ENCODE measurements at regions not wholly inside any gene's neighbourhood (a gene's known extent, or its start where the extent isn't known, plus 50 kb on each side); places are given as distances from the start of the nearest gene placed in this dataset.

DNA sequence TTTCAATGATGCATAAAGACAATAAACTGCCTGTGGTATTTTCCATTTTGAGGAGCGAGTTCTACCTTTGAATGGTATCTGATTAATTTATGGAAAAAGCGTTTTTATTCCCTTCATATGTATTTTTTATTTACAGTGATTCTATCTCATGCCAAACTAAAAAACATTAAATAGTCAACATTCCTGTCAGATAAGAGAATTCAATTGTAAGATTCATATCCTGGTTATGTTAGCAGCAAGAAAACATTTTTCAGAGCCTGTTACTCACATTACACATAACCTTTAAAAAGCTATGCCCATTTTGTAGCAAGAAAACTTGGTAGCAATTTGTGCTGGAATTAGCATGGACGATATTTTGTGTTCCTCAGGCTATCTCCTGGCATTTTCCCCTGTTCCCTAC lies 55.1 kb upstream of the PRLR start:
- H3K9me3 ChIP-seq (ENCODE audit: control insufficient read depth, insufficient read depth, low read depth, low read length), result no peaks in the 10 kb centered on the region
- TF ChIP-seq EZH2 (IDR thresholded peaks at IDR 0.05; ENCODE audit: low read length, missing control alignments), result no peak
- TF ChIP-seq, protein P1, sequence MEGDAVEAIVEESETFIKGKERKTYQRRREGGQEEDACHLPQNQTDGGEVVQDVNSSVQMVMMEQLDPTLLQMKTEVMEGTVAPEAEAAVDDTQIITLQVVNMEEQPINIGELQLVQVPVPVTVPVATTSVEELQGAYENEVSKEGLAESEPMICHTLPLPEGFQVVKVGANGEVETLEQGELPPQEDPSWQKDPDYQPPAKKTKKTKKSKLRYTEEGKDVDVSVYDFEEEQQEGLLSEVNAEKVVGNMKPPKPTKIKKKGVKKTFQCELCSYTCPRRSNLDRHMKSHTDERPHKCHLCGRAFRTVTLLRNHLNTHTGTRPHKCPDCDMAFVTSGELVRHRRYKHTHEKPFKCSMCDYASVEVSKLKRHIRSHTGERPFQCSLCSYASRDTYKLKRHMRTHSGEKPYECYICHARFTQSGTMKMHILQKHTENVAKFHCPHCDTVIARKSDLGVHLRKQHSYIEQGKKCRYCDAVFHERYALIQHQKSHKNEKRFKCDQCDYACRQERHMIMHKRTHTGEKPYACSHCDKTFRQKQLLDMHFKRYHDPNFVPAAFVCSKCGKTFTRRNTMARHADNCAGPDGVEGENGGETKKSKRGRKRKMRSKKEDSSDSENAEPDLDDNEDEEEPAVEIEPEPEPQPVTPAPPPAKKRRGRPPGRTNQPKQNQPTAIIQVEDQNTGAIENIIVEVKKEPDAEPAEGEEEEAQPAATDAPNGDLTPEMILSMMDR (conservative IDR thresholded peaks at IDR 0.05 in 1 of 2, IDR thresholded peaks at IDR 0.05 in 1 of 2; ENCODE audit: low read depth in 1 of 2, low read length in 2 of 2), result no peak
- DNase-seq (ENCODE audit: low read depth in 2 of 2), result no peak
- H3K4me2 ChIP-seq (ENCODE audit: extremely low read depth, insufficient read depth, low read length), result no peak overlapping the region
- no peak overlapping the region for H3K4me3 ChIP-seq (replicated peaks in 1 of 4; ENCODE audit: control extremely low read depth in 1 of 4, insufficient read depth in 1 of 4, low read depth in 3 of 4, low read length in 4 of 4)
- H3K79me2 ChIP-seq (ENCODE audit: control insufficient read depth, insufficient read depth, low read length), result no peaks in the 10 kb centered on the region
- no peaks in the 10 kb centered on the region for H3K36me3 ChIP-seq (ENCODE audit: control insufficient read depth, insufficient read depth, low read length)
- no peaks in the 10 kb centered on the region for H3K4me1 ChIP-seq (ENCODE audit: control insufficient read depth, extremely low read depth, insufficient read depth, low read length)
- no peak overlapping the region for H3K9ac ChIP-seq (ENCODE audit: insufficient read depth, low read length)
- no peaks in the 10 kb centered on the region for H3K27me3 ChIP-seq (ENCODE audit: control insufficient read depth, insufficient read depth, low read length)
- no peak overlapping the region for H2AFZ ChIP-seq (ENCODE audit: low read length)
- H4K20me1 ChIP-seq (ENCODE audit: control insufficient read depth, extremely low read depth, insufficient read depth, low read length), result no peaks in the 10 kb centered on the region
- no peak overlapping the region for H3K27ac ChIP-seq (ENCODE audit: insufficient read depth, low read length)

DNA sequence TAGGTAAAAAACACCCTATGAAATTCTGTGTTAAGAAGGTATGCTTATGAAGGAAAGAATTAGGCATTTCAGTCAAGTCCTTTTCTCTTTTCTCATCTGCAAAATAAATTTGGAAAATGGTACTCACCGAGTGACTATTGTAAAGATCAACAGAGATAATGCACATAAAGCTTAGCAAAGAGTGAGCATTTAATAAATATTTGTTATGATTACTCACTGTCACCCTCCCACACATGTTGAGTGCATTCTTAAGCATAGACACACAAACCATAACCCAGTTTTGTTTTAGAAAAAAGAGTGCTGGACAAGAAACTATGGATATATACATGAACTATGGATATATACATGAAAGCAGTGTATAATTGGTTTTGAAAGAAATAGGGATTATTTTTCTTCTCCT lies 54.7 kb upstream of the PRLR start:
- Histone ChIP-seq H3K9ac (ENCODE audit: insufficient read depth, low read length) (no peak overlapping the region), H3K4me2 (ENCODE audit: extremely low read depth, insufficient read depth, low read length) (no peak overlapping the region), H3K36me3 (ENCODE audit: control insufficient read depth, insufficient read depth, low read length) (no peaks in the 10 kb centered on the region), H3K4me3 (replicated peaks in 1 of 4; ENCODE audit: control extremely low read depth in 1 of 4, insufficient read depth in 1 of 4, low read depth in 3 of 4, low read length in 4 of 4) (no peak overlapping the region), H3K9me3 (ENCODE audit: control insufficient read depth, insufficient read depth, low read depth, low read length) (no peaks in the 10 kb centered on the region), H3K79me2 (ENCODE audit: control insufficient read depth, insufficient read depth, low read length) (no peaks in the 10 kb centered on the region), H3K27ac (ENCODE audit: insufficient read depth, low read length) (no peak overlapping the region), H3K27me3 (ENCODE audit: control insufficient read depth, insufficient read depth, low read length) (no peaks in the 10 kb centered on the region), H4K20me1 (ENCODE audit: control insufficient read depth, extremely low read depth, insufficient read depth, low read length) (no peaks in the 10 kb centered on the region), H2AFZ (ENCODE audit: low read length) (no peak overlapping the region), H3K4me1 (ENCODE audit: control insufficient read depth, extremely low read depth, insufficient read depth, low read length) (no peaks in the 10 kb centered on the region)
- no peak for TF ChIP-seq EZH2 (IDR thresholded peaks at IDR 0.05; ENCODE audit: low read length, missing control alignments)
- TF ChIP-seq, protein P1 (conservative IDR thresholded peaks at IDR 0.05 in 1 of 2, IDR thresholded peaks at IDR 0.05 in 1 of 2; ENCODE audit: low read depth in 1 of 2, low read length in 2 of 2), result no peak
- DNase-seq (ENCODE audit: low read depth in 2 of 2), result no peak

DNA sequence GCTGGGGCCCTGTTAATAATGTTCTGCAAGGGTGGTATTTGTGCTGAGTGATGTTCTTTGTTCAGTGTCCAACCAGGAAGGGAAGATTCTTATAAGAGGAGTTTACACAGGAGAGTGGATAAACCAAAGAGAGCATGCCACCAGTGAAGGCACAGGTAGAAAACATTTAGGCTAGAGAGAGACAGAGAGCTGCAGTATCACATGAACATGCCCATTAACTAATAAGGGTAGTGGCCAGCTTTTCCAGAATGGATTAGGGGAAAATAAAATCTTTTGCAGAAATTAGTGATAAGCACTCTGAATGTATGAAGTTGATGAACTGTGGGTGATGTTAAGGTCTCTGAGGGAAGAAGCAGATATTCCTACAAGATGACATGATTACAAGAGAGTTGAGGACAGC lies 54.1 kb upstream of the PRLR start:
- TF ChIP-seq, protein P1 (conservative IDR thresholded peaks at IDR 0.05 in 1 of 2, IDR thresholded peaks at IDR 0.05 in 1 of 2; ENCODE audit: low read depth in 1 of 2, low read length in 2 of 2), result no peak
- no peak for TF ChIP-seq EZH2 (IDR thresholded peaks at IDR 0.05; ENCODE audit: low read length, missing control alignments)
- Histone ChIP-seq H3K27ac (ENCODE audit: insufficient read depth, low read length) (no peak overlapping the region), H3K27me3 (ENCODE audit: control insufficient read depth, insufficient read depth, low read length) (no peaks in the 10 kb centered on the region), H3K4me2 (ENCODE audit: extremely low read depth, insufficient read depth, low read length) (no peak overlapping the region), H3K9ac (ENCODE audit: insufficient read depth, low read length) (no peak overlapping the region), H3K79me2 (ENCODE audit: control insufficient read depth, insufficient read depth, low read length) (no peaks in the 10 kb centered on the region), H3K4me3 (replicated peaks in 1 of 4; ENCODE audit: control extremely low read depth in 1 of 4, insufficient read depth in 1 of 4, low read depth in 3 of 4, low read length in 4 of 4) (no peak overlapping the region), H4K20me1 (ENCODE audit: control insufficient read depth, extremely low read depth, insufficient read depth, low read length) (no peaks in the 10 kb centered on the region), H3K4me1 (ENCODE audit: control insufficient read depth, extremely low read depth, insufficient read depth, low read length) (no peaks in the 10 kb centered on the region), H2AFZ (ENCODE audit: low read length) (no peak overlapping the region), H3K9me3 (ENCODE audit: control insufficient read depth, insufficient read depth, low read depth, low read length) (no peaks in the 10 kb centered on the region), H3K36me3 (ENCODE audit: control insufficient read depth, insufficient read depth, low read length) (no peaks in the 10 kb centered on the region)
- DNase-seq (ENCODE audit: low read depth in 2 of 2), result no peak

Data from fibroblast of lung (primary cell).